GF-D8 (cell line): ENCODE measurements at regions not wholly inside any gene's neighbourhood (a gene's known extent, or its start where the extent isn't known, plus 50 kb on each side); places are given as distances from the start of the nearest gene placed in this dataset.
"Not testable (repeated sequence)": the region's sequence is repeated elsewhere in the genome, so short reads cannot be mapped to it uniquely, and the experiment has no call there.

Experiments
- DNase-seq: peaks from one replicate; lab custom pipeline; 2025; lab: John Stamatoyannopoulos, UW

GRCh38 chr9:82116556-82116955 is 128.0 kb downstream of the SPATA31D1 start:
- DNase-seq, result no peak

DNA sequence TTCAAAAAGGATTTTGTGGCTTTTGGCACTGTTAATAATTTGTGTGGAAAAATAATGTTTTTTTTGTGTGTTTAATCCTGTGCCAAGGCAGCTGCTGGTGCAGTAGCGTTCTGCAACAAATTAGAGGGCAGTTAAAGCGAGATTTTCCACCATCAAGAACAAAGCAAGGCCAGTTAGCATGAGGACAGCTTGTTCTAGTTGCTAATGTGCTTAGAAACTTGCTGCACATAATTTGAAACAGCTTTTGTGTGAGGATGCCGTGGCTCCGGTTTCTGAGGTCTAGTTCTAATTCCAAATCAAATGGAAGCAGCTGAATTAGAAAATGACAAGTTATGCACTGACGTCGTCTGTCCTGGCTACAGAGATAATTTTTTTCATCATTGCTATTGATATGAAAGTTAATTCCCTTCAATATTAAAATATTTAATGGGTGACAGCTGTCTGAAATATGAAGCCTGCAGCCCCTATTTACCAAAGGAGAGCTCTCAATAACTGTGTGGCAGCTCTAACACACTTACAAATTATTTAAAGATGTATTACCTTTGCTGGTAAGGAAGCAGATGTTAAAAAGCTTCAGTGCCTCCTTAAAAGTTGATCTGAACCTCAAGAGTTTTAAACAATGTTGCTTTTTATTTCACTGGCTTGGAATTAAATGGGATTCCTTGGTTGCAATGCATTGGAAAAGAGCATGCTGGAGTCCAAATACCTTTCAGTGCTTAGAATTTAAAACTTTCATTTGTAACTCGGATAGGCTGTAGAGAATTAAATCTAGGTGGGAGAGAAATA is 128.6 kb downstream of the SPATA31D1 start:
- no peak for DNase-seq

GRCh38 chr9:82122731-82123130 is 134.2 kb downstream of the SPATA31D1 start:
- no peak for DNase-seq

DNA sequence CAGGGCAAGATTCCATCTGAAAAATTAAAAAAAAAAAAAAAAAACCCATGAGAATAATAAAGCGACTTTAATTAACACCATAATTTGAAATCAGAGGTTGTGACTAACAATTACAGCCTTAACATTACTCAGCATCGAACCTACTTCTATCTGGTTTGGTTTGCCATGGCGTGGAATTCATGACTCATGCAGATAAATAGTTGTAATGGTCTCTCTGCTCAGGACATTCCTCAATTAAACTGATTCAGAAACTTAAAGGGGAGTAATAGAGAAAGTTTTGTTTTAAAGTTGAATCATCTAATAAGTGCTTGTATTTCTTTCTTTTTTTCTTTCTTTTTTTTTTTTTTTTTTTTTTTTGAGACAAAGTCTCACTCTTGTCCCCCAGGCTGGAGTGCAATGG is 135.5 kb downstream of the SPATA31D1 start:
- DNase-seq, result no peak

DNA sequence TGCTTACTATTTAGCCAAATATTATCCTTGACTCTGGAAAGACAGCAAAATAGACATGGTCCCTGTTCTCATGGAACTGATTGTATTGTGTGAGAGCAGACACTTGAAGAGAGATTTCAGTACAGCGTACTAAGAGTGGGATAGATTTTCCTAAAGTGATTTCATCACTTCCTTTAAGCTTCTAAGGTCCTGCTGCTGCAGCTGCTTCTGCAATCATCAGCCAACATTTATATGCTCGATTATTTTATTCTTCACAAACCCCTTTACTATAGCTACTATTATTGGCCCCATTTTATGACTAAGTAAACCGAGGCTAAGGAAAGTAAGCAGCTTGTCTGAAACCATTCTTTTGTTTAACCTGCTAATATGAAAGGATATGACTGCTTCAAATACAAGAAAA is 137.7 kb downstream of the SPATA31D1 start:
- no peak for DNase-seq

DNA sequence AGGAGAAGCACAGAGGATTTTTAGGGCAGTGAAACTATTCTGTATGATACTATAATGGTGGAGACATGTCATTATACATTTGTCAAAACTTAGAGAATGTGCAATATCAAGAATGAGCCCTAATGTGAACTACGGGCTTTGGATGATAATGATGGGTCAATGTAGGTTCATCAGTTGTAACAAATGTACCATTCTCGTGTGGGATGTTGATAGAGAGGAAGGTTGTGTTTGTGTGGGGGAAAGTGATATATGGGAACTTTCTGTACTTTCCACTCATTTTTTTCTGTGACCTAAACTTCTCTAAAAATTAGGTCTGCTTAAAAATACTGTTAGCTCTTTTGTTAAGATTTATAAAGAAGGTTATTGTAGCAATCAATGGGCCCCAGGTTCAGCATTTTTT is 138.9 kb downstream of the SPATA31D1 start:
- DNase-seq, result no peak

DNA sequence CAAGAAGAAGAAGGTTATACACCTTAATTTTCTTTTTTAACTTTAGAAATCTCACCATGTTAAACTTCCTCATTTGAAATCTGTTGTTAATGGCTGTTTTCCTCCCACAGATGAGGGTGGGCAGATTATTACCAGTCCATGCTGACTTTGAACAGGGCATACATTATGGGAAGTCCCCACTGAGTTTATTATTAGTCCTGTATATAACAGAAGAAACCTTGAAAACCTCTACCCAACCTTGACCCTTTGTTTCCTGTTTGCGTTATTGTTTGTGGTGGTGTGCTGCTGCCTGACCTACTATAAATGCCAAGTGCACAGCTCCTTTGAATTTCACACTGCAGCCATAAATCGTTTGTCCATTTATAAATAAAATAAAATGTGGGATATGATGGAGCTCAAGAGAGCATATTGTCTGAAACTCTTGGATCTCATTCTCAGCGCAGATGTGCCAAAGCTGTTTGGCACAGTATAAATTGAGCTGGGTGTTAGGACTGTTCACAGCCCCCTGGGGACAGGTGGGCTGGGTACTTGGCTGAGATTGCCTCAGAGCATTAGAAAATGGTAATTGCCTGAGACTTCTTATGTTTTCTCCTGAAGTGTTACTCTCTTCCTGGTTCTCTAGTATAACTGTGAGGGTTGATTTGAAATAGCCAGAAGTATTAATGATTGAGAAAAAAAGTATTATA is 139.6 kb downstream of the SPATA31D1 start:
- DNase-seq, result no peak

- DNase-seq, result no peak
Measured at GRCh38 chr9:82129708-82130107, 141.1 kb downstream of the SPATA31D1 start.

DNA sequence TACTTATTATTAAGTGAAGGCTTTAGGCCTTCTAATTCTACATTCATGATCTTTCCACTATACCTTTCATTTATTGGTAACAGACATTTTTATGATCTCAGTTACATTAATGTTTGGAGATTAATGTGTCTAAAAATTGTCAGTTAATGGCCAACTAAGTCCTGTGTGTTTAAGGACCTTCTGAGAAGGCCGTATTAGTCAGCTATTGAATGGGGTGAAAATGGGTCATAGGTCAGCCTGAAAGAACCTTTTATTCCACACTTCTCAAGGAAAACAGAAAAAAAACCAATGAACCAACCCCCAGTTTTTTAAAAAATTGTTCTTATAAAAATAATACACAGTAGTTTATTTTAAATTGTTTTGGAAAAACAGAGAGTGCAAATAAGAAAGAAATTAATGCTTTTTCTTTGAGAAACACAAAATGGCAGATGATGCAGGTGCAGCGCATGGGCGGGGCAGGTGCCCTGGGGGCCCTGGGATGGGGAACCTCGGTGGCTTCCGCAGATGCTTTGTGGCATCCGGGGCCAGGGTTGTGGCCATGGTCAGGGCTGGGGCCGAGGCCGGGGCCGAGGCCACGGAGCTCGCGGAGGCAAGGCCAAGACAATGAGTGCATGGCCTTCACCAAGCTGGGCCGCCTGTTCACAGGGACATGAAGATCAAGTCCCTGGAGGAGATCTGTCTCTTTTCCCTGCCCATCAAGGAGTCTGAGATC is 141.9 kb downstream of the SPATA31D1 start:
- DNase-seq, result no peak

DNA sequence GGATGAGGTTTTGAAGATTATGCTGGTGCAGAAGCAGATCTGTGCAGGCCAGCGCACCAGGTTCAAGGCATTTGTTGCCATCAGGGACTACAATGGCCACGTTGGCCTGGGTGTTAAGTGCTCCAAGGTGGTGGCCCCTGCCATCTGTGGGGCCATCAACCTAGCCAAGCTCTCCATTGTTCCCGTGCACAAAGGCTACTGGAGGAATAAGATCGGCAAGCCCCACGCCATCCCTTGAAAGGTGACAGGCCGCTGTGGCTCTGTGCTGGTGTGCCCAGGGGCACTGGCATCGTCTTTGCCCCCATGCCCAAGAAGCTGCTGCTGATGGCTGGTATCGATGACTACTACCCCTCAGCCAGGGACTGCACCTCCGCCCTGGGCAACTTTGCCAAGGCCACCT is 142.5 kb downstream of the SPATA31D1 start:
- no peak for DNase-seq

DNA sequence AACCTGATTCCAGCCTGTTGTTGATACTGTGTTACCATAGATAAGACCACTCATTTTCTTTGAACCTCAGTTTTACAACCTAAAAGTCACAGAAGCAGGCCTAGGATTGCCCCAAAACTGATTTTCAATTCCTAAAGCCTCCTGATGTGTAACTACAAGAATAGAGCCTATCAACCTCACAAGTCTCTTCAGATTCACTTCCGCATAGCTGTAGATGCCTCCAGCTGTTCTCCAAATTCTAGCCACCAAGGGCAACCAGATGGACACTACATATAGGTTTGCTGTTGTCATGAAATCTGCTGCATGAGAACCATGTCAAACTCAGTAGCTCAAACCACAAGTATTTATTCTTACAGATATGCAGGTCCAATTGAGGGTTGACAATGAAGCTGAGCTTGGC is 143.5 kb downstream of the SPATA31D1 start:
- no peak for DNase-seq

DNA sequence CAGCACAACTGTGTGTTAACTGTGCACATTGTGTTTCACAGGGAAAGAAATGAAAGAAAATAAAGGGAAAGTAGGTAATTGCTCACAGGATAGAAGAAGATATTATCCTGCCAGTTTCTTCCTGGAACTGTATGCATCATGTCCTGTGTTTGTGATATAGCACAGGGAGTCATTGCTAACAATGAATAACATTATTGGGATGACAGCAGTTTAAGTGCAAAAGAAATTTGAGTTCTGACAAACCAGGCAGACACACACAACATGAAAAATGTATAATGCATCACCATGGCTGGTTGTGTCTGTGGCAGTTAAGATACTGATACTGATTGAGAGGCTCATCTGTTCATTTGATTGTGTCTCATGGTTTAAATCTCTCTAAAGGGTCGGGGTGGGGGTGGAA is 145.4 kb downstream of the SPATA31D1 start:
- DNase-seq, result no peak

- no peak for DNase-seq
Measured at GRCh38 chr9:82135106-82135505, 146.5 kb downstream of the SPATA31D1 start.

- DNase-seq, result not testable (repeated sequence)
Measured at GRCh38 chr9:82138081-82138480, 149.5 kb downstream of the SPATA31D1 start.

DNA sequence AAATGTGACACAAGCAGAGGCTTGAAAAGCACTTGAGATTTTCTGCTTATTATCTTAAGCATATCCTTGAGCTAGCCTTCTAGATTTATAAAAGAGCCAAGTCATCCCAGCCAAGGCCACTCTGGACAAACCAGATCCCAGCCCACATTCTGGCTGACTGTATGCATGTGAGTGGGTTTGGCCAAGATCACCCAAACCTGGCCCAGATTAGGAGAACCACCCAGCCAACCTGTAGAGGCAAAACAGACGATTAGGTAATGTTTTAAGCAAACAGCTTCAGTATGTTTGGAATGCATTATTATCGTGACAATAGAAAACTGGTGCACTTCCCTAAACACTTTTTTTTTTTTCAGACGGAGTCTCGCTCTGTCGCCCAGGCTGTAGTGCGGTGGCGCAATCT is 151.9 kb downstream of the SPATA31D1 start:
- no peak for DNase-seq

DNA sequence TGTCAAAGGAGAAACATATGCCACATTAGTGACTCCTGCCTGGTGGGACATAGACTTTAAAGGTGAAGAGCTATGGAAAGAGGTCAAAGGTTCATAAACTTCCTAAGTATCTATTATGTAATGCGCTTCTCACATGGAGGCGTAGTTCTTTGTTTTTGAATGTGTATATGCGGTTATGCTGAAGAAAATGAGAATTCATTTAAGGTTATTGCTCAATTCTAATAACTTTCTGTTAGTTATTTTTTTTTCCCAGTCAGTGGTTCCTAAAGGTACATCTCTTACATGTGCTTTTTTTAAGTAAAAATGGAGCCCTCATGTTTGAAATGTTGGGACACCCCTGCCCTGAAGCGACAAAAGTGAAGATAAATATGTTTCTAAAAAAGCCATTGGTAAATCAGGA is 156.2 kb downstream of the SPATA31D1 start:
- no peak for DNase-seq

- no peak for DNase-seq
Measured at GRCh38 chr9:82146677-82147076, 158.1 kb downstream of the SPATA31D1 start.

GRCh38 chr9:82147798-82148425 is 159.3 kb downstream of the SPATA31D1 start:
- no peak for DNase-seq

- no peak for DNase-seq
Measured at GRCh38 chr9:82148426-82148810, 159.8 kb downstream of the SPATA31D1 start.

DNA sequence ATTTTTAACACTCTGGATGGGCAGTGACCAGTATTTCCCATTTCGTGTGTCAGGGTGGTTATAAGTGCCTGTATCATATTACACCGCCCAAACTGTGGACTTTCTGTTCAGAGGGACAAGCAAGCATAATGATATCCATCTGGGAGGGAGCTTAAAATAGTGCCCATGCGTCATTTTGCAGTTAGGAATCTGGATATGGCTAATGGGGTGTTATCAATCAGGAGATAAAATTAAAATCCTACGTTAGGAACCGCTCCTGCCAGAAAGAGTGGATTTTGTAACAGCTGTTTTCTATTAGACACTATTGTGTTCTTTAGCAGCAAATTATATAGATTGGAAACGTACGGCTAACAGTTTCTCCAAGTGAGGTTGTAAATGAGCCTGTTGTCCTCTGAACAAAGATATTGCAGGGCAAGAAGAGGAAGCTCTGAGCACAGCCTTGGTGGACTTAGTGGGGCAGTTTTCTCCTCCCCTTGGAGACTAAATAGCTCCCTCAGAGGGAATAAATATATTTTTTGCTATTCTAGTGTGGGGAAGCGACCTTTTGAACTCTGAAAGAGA is 160.4 kb downstream of the SPATA31D1 start:
- DNase-seq, result no peak

- no peak for DNase-seq
Measured at GRCh38 chr9:82149501-82149946, 161.0 kb downstream of the SPATA31D1 start.

- DNase-seq, result no peak
Measured at GRCh38 chr9:82152181-82152580, 163.6 kb downstream of the SPATA31D1 start.
